Vagina (tissue), 2 donors: ENCODE measurements at regions not wholly inside any gene's neighbourhood (a gene's known extent, or its start where the extent isn't known, plus 50 kb on each side); places are given as distances from the start of the nearest gene placed in this dataset.
"Not testable (repeated sequence)": the region's sequence is repeated elsewhere in the genome, so short reads cannot be mapped to it uniquely, and the experiment has no call there.

Experiments
- DNase-seq, 2 donors: peaks; one replicate each; pipeline ENCODE4 v3.0.0-alpha.2; 2017; ENCODE audit errors: extremely low spot score in 2 of 2
- H3K27ac ChIP-seq: fragments of 200-600 bp; sonication (generic); one replicate; pipeline ENCODE4 v1.5.1; 2019
- H3K27me3 ChIP-seq: fragments of 200-600 bp; sonication (generic); one replicate; pipeline ENCODE4 v1.5.1; 2019
- H3K36me3 ChIP-seq, 2 donors: fragments of 200-600 bp; sonication (generic); one replicate each; pipeline ENCODE4 v1.5.1; 2017 to 2019
- H3K4me1 ChIP-seq: fragments of 200-600 bp; sonication (generic); one replicate; pipeline ENCODE4 v1.5.1; 2019
- H3K4me3 ChIP-seq, 2 donors: fragments of 200-600 bp; sonication (generic); 1 replicate in 1 of 2; 2 replicates in 1 of 2; pipeline ENCODE4 v1.5.1; 2016 to 2019
- H3K9me3 ChIP-seq: fragments of 200-600 bp; sonication (generic); one replicate; pipeline ENCODE4 v1.5.1; 2019
- CTCF ChIP-seq, 3 experiments: fragments of 450-650 bp in 2 of 3; fragments of 200-600 bp in 1 of 3; sonication (generic) in 1 of 3; IDR thresholded peaks; one replicate each; pipeline ENCODE4 v1.5.1; 2017 to 2019; ENCODE audit warnings: antibody characterized with exemption in 3 of 3, mild to moderate bottlenecking in 2 of 3, moderate library complexity in 2 of 3
- POLR2A ChIP-seq, 2 donors: fragments of 450-650 bp; IDR thresholded peaks; one replicate each; pipeline ENCODE4 v1.6.1; 2017; ENCODE audit warnings: antibody characterized with exemption in 2 of 2, mild to moderate bottlenecking in 2 of 2, moderate library complexity in 2 of 2
- POLR2AphosphoS5 ChIP-seq, 2 donors: sonication (generic); formaldehyde crosslinking; IDR thresholded peaks; one replicate each; pipeline ENCODE4 v1.9.0; 2017; ENCODE audit warnings: antibody characterized with exemption in 2 of 2, mild to moderate bottlenecking in 2 of 2, low read depth in 1 of 2; ENCODE audit not compliant: insufficient read depth in 1 of 2
- intact Hi-C: fragments of 100-400 bp; cut with DNase I; formaldehyde crosslinking; loops from one replicate; pipeline ENCODE4 v1.15.1; 2023

DNA sequence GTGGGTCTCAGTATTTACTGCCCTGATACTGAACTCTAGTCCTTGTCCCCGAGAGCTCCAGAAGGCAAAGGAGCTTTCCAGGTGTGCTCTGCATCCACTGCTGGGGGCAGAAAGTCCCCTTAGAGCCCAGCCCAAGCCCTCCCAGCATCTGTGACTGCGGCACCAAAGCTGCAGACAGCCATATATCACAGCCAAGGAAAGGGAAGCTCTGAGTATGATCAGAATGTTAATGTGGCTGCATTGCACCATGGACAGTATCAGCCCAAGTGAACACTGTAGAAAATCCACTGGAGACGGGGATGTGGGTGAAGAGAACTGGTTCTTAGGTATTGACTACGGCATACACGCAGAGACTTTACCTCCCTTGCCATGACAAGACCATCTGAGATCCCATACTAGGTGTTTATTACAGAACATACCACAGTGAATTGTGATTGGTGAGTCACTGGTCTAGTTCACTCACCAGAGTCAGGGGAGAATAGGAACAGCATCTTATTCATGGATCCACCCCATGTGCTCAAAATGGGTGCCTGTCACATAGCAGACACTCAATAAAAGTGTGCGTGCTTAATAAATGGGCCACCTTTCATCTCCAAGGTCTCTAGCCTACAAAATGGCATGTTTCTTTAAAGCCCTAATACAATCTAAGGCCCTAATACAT, 170.3 kb downstream of the HHIPL2 start:
- DNase-seq: no peak
- intact Hi-C loops: no loop called here
- TF ChIP-seq POLR2AphosphoS5 (IDR thresholded peaks at IDR 0.05; ENCODE audit: insufficient read depth in 1 of 2, low read depth in 1 of 2) (no peak), CTCF (IDR thresholded peaks at IDR 0.05) (no peak), POLR2A (IDR thresholded peaks at IDR 0.05) (no peak)

GRCh38 chr1:222376791-222377190, 171.1 kb downstream of the HHIPL2 start:
- H3K4me3 ChIP-seq, H3K27ac ChIP-seq, H3K4me1 ChIP-seq, H3K9me3 ChIP-seq, DNase-seq, H3K36me3 ChIP-seq, intact Hi-C loops, H3K27me3 ChIP-seq: not testable (repeated sequence)

More for the DNA sequence above, 170.3 kb downstream of the HHIPL2 start:
- H3K27me3 ChIP-seq: no peaks in the 10 kb centered on the region
- H3K4me1 ChIP-seq: no peaks in the 10 kb centered on the region
- no peaks in the 10 kb centered on the region for H3K36me3 ChIP-seq
- H3K4me3 ChIP-seq: no peak overlapping the region
- no peaks in the 10 kb centered on the region for H3K9me3 ChIP-seq
- no peak overlapping the region for H3K27ac ChIP-seq

- Histone ChIP-seq H3K36me3 (no peaks in the 10 kb centered on the region), H3K4me1 (no peaks in the 10 kb centered on the region), H3K4me3 (no peak overlapping the region), H3K9me3 (no peaks in the 10 kb centered on the region), H3K27ac (no peak overlapping the region), H3K27me3 (no peaks in the 10 kb centered on the region)
- TF ChIP-seq POLR2A (IDR thresholded peaks at IDR 0.05) (no peak), POLR2AphosphoS5 (IDR thresholded peaks at IDR 0.05; ENCODE audit: insufficient read depth in 1 of 2, low read depth in 1 of 2) (no peak), CTCF (IDR thresholded peaks at IDR 0.05) (no peak)
- no peak for DNase-seq
- intact Hi-C loops: no loop called here
Measured at GRCh38 chr1:222375701-222376100, 172.2 kb downstream of the HHIPL2 start.

DNA sequence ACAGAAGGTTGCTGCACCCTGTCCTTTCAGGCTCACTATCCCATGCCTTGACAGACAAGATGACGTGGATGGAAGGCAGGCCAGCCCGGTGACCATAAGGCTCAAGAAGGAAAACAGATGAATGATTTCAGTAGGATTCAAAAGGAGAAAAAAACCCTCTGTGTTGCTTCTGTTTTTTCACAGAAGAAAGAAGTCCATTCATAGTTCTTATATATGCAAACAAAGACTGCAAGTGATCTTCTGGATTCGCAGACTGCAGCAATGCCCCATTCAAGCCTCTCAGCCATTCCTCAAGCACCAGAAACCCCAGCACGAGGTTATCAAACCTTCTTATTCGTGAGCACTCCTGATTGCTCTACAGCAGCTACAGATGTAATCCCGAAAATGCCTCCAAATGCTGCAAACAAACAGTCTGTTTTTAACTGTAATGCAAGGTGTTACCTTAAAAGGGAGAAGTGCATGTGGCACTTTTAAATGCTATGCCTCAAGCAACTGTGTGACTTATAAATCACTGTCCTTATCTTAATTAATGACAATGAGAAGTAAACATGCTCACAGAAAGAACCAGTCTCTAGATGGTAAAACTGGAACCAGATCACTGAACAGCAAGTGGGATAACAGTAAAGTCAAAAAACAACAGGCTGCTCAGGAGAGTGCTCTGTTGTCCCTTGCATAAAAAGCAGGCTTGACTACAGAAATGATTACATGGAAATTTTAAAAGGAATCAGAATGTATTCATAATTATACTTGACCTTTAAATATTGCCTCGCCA, 173.9 kb downstream of the HHIPL2 start:
- no peaks in the 10 kb centered on the region for H3K27me3 ChIP-seq
- no peak overlapping the region for H3K27ac ChIP-seq
- H3K4me1 ChIP-seq: no peaks in the 10 kb centered on the region
- no peaks in the 10 kb centered on the region for H3K9me3 ChIP-seq
- no peak overlapping the region for H3K4me3 ChIP-seq
- intact Hi-C loops: no loop called here
- TF ChIP-seq POLR2A (IDR thresholded peaks at IDR 0.05): no peak
- no peak for TF ChIP-seq CTCF (IDR thresholded peaks at IDR 0.05)
- no peak for TF ChIP-seq POLR2AphosphoS5 (IDR thresholded peaks at IDR 0.05; ENCODE audit: insufficient read depth in 1 of 2, low read depth in 1 of 2)
- no peak for DNase-seq
- H3K36me3 ChIP-seq: no peaks in the 10 kb centered on the region

GRCh38 chr1:222373216-222373615, 174.7 kb downstream of the HHIPL2 start:
- TF ChIP-seq POLR2A (IDR thresholded peaks at IDR 0.05) (no peak), POLR2AphosphoS5 (IDR thresholded peaks at IDR 0.05; ENCODE audit: insufficient read depth in 1 of 2, low read depth in 1 of 2) (no peak), CTCF (IDR thresholded peaks at IDR 0.05) (no peak)
- Histone ChIP-seq H3K4me1 (no peaks in the 10 kb centered on the region), H3K36me3 (no peaks in the 10 kb centered on the region), H3K27me3 (no peaks in the 10 kb centered on the region), H3K4me3 (no peak overlapping the region), H3K27ac (no peak overlapping the region), H3K9me3 (no peaks in the 10 kb centered on the region)
- intact Hi-C loops: no loop called here
- DNase-seq: no peak
